HPDE6-E6E7 (cell line): ENCODE measurements at regions not wholly inside any gene's neighbourhood (a gene's known extent, or its start where the extent isn't known, plus 50 kb on each side); places are given as distances from the start of the nearest gene placed in this dataset.

Source experiments
- DNase-seq: peaks from one replicate; pipeline ENCODE4 v3.0.0; 2011; ENCODE audit warnings: missing footprints; ENCODE audit errors: extremely low spot score

- peak; percentile 36 for DNase-seq
These were observed 142.5 kb upstream of the TNS3 start for GRCh38 chr7:47724335-47724982.

- DNase-seq = no peak
These were observed 140.2 kb upstream of the TNS3 start for GRCh38 chr7:47722126-47722525.

GRCh38 chr7:47721670-47722069 lies 139.8 kb upstream of the TNS3 start:
- no peak for DNase-seq

- no peak for DNase-seq
These were observed 139.0 kb upstream of the TNS3 start for GRCh38 chr7:47720907-47721244.

GRCh38 chr7:47720141-47720906 lies 138.4 kb upstream of the TNS3 start:
- DNase-seq = no peak

GRCh38 chr7:47719675-47720074 lies 137.8 kb upstream of the TNS3 start:
- DNase-seq = no peak

- DNase-seq = no peak
These were observed 133.7 kb upstream of the TNS3 start for GRCh38 chr7:47715631-47716068.

- no peak for DNase-seq
These were observed 133.0 kb upstream of the TNS3 start for GRCh38 chr7:47714669-47715607.

GRCh38 chr7:47713595-47713994 lies 131.7 kb upstream of the TNS3 start:
- DNase-seq = no peak

GRCh38 chr7:47712416-47712815 lies 130.5 kb upstream of the TNS3 start:
- no peak for DNase-seq

GRCh38 chr7:47711776-47712175 lies 129.9 kb upstream of the TNS3 start:
- no peak for DNase-seq

- no peak for DNase-seq
These were observed 128.5 kb upstream of the TNS3 start for GRCh38 chr7:47710201-47710935.

- DNase-seq = no peak
These were observed 127.5 kb upstream of the TNS3 start for GRCh38 chr7:47709451-47709850.

- no peak for DNase-seq
These were observed 127.1 kb upstream of the TNS3 start for GRCh38 chr7:47709051-47709450.

GRCh38 chr7:47707583-47707982 lies 125.7 kb upstream of the TNS3 start:
- no peak for DNase-seq

GRCh38 chr7:47704936-47705335 lies 123.0 kb upstream of the TNS3 start:
- DNase-seq = no peak

GRCh38 chr7:47702080-47702479 lies 120.2 kb upstream of the TNS3 start:
- DNase-seq = no peak

GRCh38 chr7:47698386-47698785 lies 116.5 kb upstream of the TNS3 start:
- no peak for DNase-seq

GRCh38 chr7:47697543-47697942 lies 115.6 kb upstream of the TNS3 start:
- DNase-seq = no peak

GRCh38 chr7:47696152-47696710 lies 114.3 kb upstream of the TNS3 start:
- no peak for DNase-seq

- DNase-seq = no peak
These were observed 111.3 kb upstream of the TNS3 start for GRCh38 chr7:47693216-47693615.
